Heart left ventricle (tissue), 16 donors: ENCODE measurements at regions not wholly inside any gene's neighbourhood (a gene's known extent, or its start where the extent isn't known, plus 50 kb on each side); places are given as distances from the start of the nearest gene placed in this dataset.
A peak's percentile ranks its signal among the peaks of the same experiment; 100 is the strongest.

Source experiments
- ATAC-seq, 4 donors: fragments of 200-7000 bp; cut with Tn5 transposase; one replicate each; pipeline ENCODE4 v1.9.1; 2020 to 2022; ENCODE audit warnings: moderate library complexity in 4 of 4, mild to moderate bottlenecking in 3 of 4, moderate number of reproducible peaks in 1 of 4
- DNase-seq, 5 donors: peaks; one replicate each; pipeline ENCODE4 v3.0.0-alpha.2; 2020
- H3K27ac ChIP-seq, 12 donors: fragments of 200-600 bp; sonication (generic) in 4 of 12; one replicate each; pipeline versions ENCODE4 v1.5.0 to v1.8.0; 2016 to 2022; ENCODE audit warnings: mild to moderate bottlenecking in 2 of 12
- H3K27me3 ChIP-seq, 9 donors: fragments of 200-600 bp; sonication (generic) in 2 of 9; one replicate each; pipeline versions ENCODE4 v1.5.1 to v1.8.0; 2016 to 2022; ENCODE audit warnings: mild to moderate bottlenecking in 3 of 9
- H3K36me3 ChIP-seq, 9 donors: fragments of 200-600 bp; sonication (generic) in 2 of 9; one replicate each; pipeline versions ENCODE4 v1.5.0 to v1.8.0; 2018 to 2022; ENCODE audit warnings: mild to moderate bottlenecking in 2 of 9
- H3K4me1 ChIP-seq, 12 donors: fragments of 200-600 bp; sonication (generic) in 4 of 12; one replicate each; pipeline versions ENCODE4 v1.5.0 to v1.8.0; 2016 to 2022; ENCODE audit warnings: mild to moderate bottlenecking in 3 of 12
- H3K4me3 ChIP-seq, 12 donors: fragments of 200-600 bp; sonication (generic) in 4 of 12; one replicate each; pipeline versions ENCODE4 v1.5.0 to v1.8.0; 2017 to 2022; ENCODE audit warnings: mild to moderate bottlenecking in 9 of 12, moderate library complexity in 4 of 12
- H3K9me3 ChIP-seq, 12 donors: fragments of 200-600 bp; sonication (generic) in 4 of 12; one replicate each; pipeline versions ENCODE4 v1.5.0 to v1.8.0; 2016 to 2022; ENCODE audit warnings: mild to moderate bottlenecking in 1 of 12
- CTCF ChIP-seq, 12 donors: fragments of 200-600 bp; sonication (generic) in 4 of 12; IDR thresholded peaks; one replicate each; pipeline versions ENCODE4 v1.5.0 to v1.8.0; 2018 to 2022; ENCODE audit warnings: antibody characterized with exemption in 12 of 12, mild to moderate bottlenecking in 5 of 12
- POLR2A ChIP-seq, 2 donors: fragments of 450-650 bp; IDR thresholded peaks; one replicate each; pipeline ENCODE4 v1.6.1; 2017; ENCODE audit warnings: antibody characterized with exemption in 2 of 2, mild to moderate bottlenecking in 2 of 2, moderate library complexity in 2 of 2
- WGBS, 4 donors: extraction: QIAGEN DNeasy Blood & Tissue Kit in 2 of 4; methylation state at CpG; one replicate each; pipeline versions ENCODE4 v1.1.5 to v1.1.7; 2013 to 2018; 5-methylcytosine and 5-hydroxymethylcytosine counted together
- intact Hi-C, 10 donors: fragments of 100-400 bp; cut with DNase I; formaldehyde crosslinking; loops; one replicate each; pipeline versions ENCODE4 v1.11.1 to v1.14.2; 2022
- donor health status: ischemic (EF 13 %, LVEDD 7.1; RV severe dilation, severe dysfunction).
- donor health status: healthy with polysubstance abuse.
- donor health status: DM: no; HTN: yes; CAD: no.
- donor health status: DM: no; HTN: no; CAD: no.
- donor health status: ischemic (EF 25% LVEDD 6.9; RV normal size, moderate dysfunction).
- donor health status: ischemic (EF 25% LVEDD 5.7; RV mildly dilated, moderate dysfunction).
- donor health status: healthy.
- donor health status: DM: yes; HTN: yes; CAD: no.
- donor health status: ischemic (EF 35%, LVEDD 5.7; RV mildly dilated, moderate dysfunction).
- donor health status: nonischemic (EF 11% LVEDD 7.7; RV severe dilation, severe dysfunction).
- donor health status: DM: yes; HTN: yes; CAD: no.
- donor health status: PGD.
- donor health status: ischemic (EF 29% LVEDD 5.4; RV normal size, mild dysfunction).
- donor health status: nonischemic (EF 23%, LVEDD 6.1; RV moderate dilation, normal function).

DNA sequence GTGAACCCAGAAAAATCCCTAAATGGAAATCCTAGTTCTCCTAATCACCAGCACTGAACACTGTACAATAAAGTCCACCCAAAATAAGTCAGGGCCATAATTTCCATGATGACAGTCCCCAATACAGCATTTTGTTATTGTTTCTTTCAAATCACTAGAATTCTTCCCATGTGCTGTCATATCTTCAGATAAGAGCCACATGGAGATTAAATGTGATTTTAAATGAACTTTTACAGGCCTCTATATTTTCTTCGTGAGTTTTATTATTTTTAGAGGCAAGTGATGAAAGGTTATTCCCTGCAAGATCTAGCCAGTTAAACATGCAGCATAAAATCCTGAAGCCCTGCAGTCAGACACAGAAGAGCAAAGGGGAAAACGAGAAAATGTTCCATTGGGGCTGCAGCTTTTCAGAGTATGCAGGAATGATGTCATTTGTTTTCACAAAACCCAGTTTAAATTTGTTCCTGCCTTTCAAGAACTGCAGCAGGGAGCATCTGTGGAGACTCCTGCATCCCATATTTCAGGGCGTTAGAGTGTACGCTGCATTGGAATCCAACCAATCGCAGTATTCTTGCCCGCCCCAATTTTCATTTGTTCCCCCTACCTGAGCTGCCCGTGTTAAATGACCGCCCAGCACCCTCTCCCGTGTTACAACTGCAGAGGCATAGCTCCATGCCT is 167.2 kb upstream of the KLF12 start:
- no peaks in the 10 kb centered on the region for H3K9me3 ChIP-seq
- TF ChIP-seq POLR2A (IDR thresholded peaks at IDR 0.05): no peak
- no peak for TF ChIP-seq CTCF (IDR thresholded peaks at IDR 0.05)
- H3K4me1 ChIP-seq: peaks cover 0 to 16% (median 5%) of the 10 kb centered on the region in 12 donors
- peak overlapping the region in 7 of 12 donors; percentile 40 to 62 (median 53) for H3K27ac ChIP-seq
- DNase-seq (no peak), ATAC-seq (peak; percentile 20 to 68 (median 46))
- WGBS, 4 donors: 51 to 67% (median 53%) methylated on average over 9 of the region's 9 CpGs
- no peaks in the 10 kb centered on the region for H3K27me3 ChIP-seq
- no peaks in the 10 kb centered on the region for H3K36me3 ChIP-seq
- H3K4me3 ChIP-seq: no peak overlapping the region
- intact Hi-C loops: no loop called here

- intact Hi-C loops: no loop called here
- TF ChIP-seq POLR2A (IDR thresholded peaks at IDR 0.05) (no peak), CTCF (IDR thresholded peaks at IDR 0.05) (no peak)
- Histone ChIP-seq H3K4me3 (no peak overlapping the region), H3K27me3 (no peaks in the 10 kb centered on the region), H3K9me3 (no peaks in the 10 kb centered on the region), H3K36me3 (no peaks in the 10 kb centered on the region), H3K4me1 (peaks cover 0 to 16% (median 3%) of the 10 kb centered on the region in 12 donors), H3K27ac (peak overlapping the region in 6 of 12 donors; percentile 40 to 53 (median 48))
- ATAC-seq (no peak), DNase-seq (no peak)
Observed at GRCh38 chr13:74300162-74300561, 166.0 kb upstream of the KLF12 start.

GRCh38 chr13:74299721-74300120 is 165.5 kb upstream of the KLF12 start:
- DNase-seq (peak in 1 of 5 donors; percentile 29), ATAC-seq (peak in 3 of 4 donors; percentile 42 to 61 (median 52))
- TF ChIP-seq POLR2A (IDR thresholded peaks at IDR 0.05) (no peak), CTCF (IDR thresholded peaks at IDR 0.05) (no peak)
- Histone ChIP-seq H3K4me1 (peaks cover 0 to 16% (median 3%) of the 10 kb centered on the region in 12 donors), H3K9me3 (no peaks in the 10 kb centered on the region), H3K36me3 (no peaks in the 10 kb centered on the region), H3K27me3 (no peaks in the 10 kb centered on the region), H3K27ac (peak overlapping the region in 2 of 12 donors; percentile 40 to 79), H3K4me3 (no peak overlapping the region)
- 92 to 94% (median 92%) methylated on average over 2 of the region's 2 CpGs for WGBS, 4 donors
- intact Hi-C loops: loop anchor here in 1 of 10 donors (10.0 kb wide), 1 partner anchor 355 kb away; no protein-coding TSS in a partner anchor

- peak overlapping the region in 1 of 12 donors; percentile 79 for H3K27ac ChIP-seq
- 94 to 98% (median 96%) methylated on average over 4 of the region's 4 CpGs for WGBS, 4 donors
- no peak for ATAC-seq
Observed at GRCh38 chr13:74298923-74299322, 164.7 kb upstream of the KLF12 start.

More at GRCh38 chr13:74298923-74299322, 164.7 kb upstream of the KLF12 start:
- intact Hi-C loops: loop anchor here in 1 of 10 donors (10.0 kb wide), 1 partner anchor 354 kb away; no protein-coding TSS in a partner anchor
- Histone ChIP-seq H3K9me3 (no peaks in the 10 kb centered on the region), H3K4me1 (peaks cover 0 to 16% (median 3%) of the 10 kb centered on the region in 12 donors), H3K36me3 (no peaks in the 10 kb centered on the region), H3K4me3 (no peak overlapping the region), H3K27me3 (no peaks in the 10 kb centered on the region)
- TF ChIP-seq CTCF (IDR thresholded peaks at IDR 0.05) (no peak), POLR2A (IDR thresholded peaks at IDR 0.05) (no peak)
- no peak for DNase-seq
